Peyer's patch (tissue), 4 donors: ENCODE measurements at regions not wholly inside any gene's neighbourhood (a gene's known extent, or its start where the extent isn't known, plus 50 kb on each side); places are given as distances from the start of the nearest gene placed in this dataset.

Experiments
- DNase-seq, 3 donors: peaks; one replicate each; pipeline ENCODE4 v3.0.0-alpha.2; 2017 to 2019
- H3K27ac ChIP-seq, 4 donors: fragments of 200-600 bp; sonication (generic); one replicate each; pipeline ENCODE4 v1.5.1; 2016 to 2019
- H3K27me3 ChIP-seq, 2 donors: fragments of 200-600 bp; sonication (generic); one replicate each; pipeline ENCODE4 v1.5.1; 2019
- H3K36me3 ChIP-seq, 3 donors: fragments of 200-600 bp; sonication (generic); one replicate each; pipeline ENCODE4 v1.5.1; 2016 to 2019
- H3K4me1 ChIP-seq, 4 donors: fragments of 200-600 bp; sonication (generic); one replicate each; pipeline ENCODE4 v1.5.1; 2016 to 2019
- H3K4me3 ChIP-seq, 4 donors: fragments of 200-600 bp; sonication (generic); 1 replicate in 3 of 4; 2 replicates in 1 of 4; pipeline ENCODE4 v1.5.1; 2016 to 2019; ENCODE audit warnings: mild to moderate bottlenecking in 1 of 4
- H3K9me3 ChIP-seq, 4 donors: fragments of 200-600 bp; sonication (generic); one replicate each; pipeline ENCODE4 v1.5.1; 2016 to 2019; ENCODE audit warnings: mild to moderate bottlenecking in 1 of 4
- POLR2A ChIP-seq, 2 donors: fragments of 450-650 bp; IDR thresholded peaks; one replicate each; pipeline ENCODE4 v1.5.1; 2017; ENCODE audit warnings: antibody characterized with exemption in 2 of 2, mild to moderate bottlenecking in 2 of 2, moderate library complexity in 2 of 2
- TF ChIP-seq, protein P1 (sequence below), 6 experiments: fragments of 450-650 bp in 4 of 6; fragments of 200-600 bp in 2 of 6; sonication (generic) in 1 of 6; IDR thresholded peaks; one replicate each; pipeline ENCODE4 v1.5.1; 2017 to 2019; ENCODE audit warnings: antibody characterized with exemption in 6 of 6, mild to moderate bottlenecking in 3 of 6, moderate library complexity in 1 of 6

DNA sequence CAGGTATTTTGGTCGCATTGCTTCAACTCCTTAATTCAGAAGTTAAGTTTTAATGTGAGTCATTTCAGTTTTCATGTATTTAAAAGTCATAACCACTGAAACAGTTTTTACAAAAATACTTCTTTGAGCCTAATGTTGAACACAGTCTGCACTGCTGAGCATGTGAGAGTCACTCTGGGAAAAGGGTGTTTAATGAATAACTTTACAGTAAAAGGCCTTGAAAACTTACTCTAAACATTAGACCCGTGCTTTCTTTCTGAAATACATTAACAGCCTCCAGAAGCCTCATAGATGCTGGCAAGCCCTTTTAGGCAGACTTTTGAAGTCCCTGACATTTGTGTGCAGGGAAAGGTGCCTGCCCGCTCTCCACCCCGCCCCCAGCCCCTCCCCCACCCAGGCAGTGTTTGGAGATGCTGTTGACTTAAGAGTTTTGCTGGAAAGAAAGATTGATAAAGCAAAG lies 68.9 kb upstream of the NR2F2 start:
- H3K4me1 ChIP-seq: no peaks in the 10 kb centered on the region
- no peaks in the 10 kb centered on the region for H3K27me3 ChIP-seq
- no peak overlapping the region for H3K27ac ChIP-seq
- no peak for TF ChIP-seq POLR2A (IDR thresholded peaks at IDR 0.05)
- TF ChIP-seq, protein P1, sequence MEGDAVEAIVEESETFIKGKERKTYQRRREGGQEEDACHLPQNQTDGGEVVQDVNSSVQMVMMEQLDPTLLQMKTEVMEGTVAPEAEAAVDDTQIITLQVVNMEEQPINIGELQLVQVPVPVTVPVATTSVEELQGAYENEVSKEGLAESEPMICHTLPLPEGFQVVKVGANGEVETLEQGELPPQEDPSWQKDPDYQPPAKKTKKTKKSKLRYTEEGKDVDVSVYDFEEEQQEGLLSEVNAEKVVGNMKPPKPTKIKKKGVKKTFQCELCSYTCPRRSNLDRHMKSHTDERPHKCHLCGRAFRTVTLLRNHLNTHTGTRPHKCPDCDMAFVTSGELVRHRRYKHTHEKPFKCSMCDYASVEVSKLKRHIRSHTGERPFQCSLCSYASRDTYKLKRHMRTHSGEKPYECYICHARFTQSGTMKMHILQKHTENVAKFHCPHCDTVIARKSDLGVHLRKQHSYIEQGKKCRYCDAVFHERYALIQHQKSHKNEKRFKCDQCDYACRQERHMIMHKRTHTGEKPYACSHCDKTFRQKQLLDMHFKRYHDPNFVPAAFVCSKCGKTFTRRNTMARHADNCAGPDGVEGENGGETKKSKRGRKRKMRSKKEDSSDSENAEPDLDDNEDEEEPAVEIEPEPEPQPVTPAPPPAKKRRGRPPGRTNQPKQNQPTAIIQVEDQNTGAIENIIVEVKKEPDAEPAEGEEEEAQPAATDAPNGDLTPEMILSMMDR (IDR thresholded peaks at IDR 0.05): no peak
- H3K36me3 ChIP-seq: no peaks in the 10 kb centered on the region
- H3K4me3 ChIP-seq: no peak overlapping the region
- H3K9me3 ChIP-seq: no peaks in the 10 kb centered on the region
- DNase-seq: no peak

DNA sequence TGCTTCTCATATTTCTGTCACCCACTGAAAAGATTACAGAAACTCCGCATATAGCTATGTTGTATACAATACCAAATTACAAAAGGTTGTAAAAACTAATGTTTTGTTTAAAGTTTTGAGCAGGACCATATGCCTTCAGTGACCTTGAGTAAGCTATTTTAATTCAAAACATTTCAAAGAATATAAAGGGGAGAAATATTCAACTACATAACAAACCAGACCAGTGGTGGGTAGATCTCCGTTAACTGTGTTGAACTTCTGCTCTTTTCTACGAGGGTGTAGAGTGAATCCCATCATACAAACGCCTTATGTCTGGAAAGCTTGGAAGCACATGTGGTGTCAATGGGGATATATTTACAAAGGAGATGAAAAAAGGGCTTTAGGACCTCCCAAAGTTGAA lies 68.4 kb upstream of the NR2F2 start:
- Histone ChIP-seq H3K9me3 (no peaks in the 10 kb centered on the region), H3K36me3 (no peaks in the 10 kb centered on the region), H3K4me1 (no peaks in the 10 kb centered on the region), H3K27me3 (no peaks in the 10 kb centered on the region), H3K4me3 (no peak overlapping the region), H3K27ac (no peak overlapping the region)
- TF ChIP-seq POLR2A (IDR thresholded peaks at IDR 0.05): no peak
- TF ChIP-seq, protein P1 (IDR thresholded peaks at IDR 0.05): no peak
- no peak for DNase-seq

DNA sequence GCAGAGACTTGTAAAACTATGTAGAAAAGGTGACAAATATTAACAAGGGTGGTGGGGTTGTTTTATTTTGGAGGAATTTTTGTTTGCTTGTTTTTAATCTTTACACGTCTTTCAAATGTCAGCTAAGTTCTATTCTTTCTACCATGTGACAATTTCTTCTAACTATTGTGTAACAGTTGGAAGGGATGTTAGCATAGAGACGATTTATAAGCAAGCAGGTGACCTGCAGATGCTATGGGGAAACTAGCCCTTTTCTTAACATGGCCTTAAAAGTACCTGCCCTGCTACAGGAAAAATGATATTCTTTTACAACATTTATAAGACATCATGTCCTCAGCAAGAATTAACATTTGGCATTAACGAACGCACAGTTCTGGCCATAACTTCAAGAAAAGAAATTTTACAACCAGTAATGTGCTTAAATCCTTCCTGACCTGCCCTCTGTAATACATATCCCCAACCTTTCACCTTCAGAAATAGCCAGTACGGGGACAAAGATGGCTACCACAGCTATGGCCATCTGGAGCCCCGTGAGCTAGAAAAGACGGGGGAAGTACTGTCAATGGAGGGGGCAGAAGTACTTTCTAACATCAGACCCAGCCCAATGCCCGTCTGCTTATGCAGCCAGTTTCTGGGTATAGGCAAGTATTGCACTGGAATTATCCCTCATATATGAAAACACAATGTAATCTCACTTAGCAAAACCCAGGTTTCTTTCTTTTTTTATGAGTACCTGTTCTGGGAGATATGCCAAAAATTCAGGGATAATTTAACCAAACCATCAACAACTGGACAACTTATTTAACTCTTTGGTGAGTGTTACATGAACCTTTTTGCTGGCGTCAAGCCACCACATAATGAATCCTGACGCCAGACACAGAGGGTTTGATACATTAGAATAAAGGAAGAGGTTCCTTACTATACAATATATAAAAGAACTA lies 67.7 kb upstream of the NR2F2 start:
- no peak overlapping the region for H3K4me3 ChIP-seq
- H3K4me1 ChIP-seq: no peaks in the 10 kb centered on the region
- no peaks in the 10 kb centered on the region for H3K27me3 ChIP-seq
- no peak overlapping the region for H3K27ac ChIP-seq
- no peaks in the 10 kb centered on the region for H3K9me3 ChIP-seq
- TF ChIP-seq, protein P1 (IDR thresholded peaks at IDR 0.05): no peak
- TF ChIP-seq POLR2A (IDR thresholded peaks at IDR 0.05): no peak
- no peak for DNase-seq
- no peaks in the 10 kb centered on the region for H3K36me3 ChIP-seq

DNA sequence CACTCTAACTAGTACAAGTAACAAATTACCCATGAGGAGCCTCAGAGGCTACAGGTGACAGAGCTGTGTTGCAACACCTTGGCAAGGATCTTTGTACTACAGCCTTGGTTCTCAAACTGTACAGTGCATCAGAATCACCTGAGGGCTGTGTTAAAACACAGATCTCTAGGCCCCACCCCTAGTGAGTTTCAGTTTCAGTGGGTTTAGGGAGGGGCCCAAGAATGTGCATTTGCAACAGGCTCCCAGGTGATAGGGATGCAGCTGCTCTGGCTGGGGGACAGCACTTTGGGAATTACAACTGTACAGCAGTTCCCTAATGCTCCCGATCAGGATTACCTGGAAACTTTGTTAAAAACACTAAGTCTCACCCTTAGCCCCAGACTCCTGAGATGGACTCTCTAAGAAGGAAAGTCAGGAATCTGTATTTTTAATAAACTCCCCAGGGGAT lies 66.1 kb upstream of the NR2F2 start:
- Histone ChIP-seq H3K27ac (peak overlapping the region in 1 of 4 donors; percentile 48), H3K36me3 (no peaks in the 10 kb centered on the region), H3K27me3 (no peaks in the 10 kb centered on the region), H3K4me1 (no peaks in the 10 kb centered on the region), H3K4me3 (no peak overlapping the region), H3K9me3 (no peaks in the 10 kb centered on the region)
- DNase-seq: peak in 1 of 3 donors; percentile 58
- no peak for TF ChIP-seq POLR2A (IDR thresholded peaks at IDR 0.05)
- TF ChIP-seq, protein P1 (IDR thresholded peaks at IDR 0.05): no peak

DNA sequence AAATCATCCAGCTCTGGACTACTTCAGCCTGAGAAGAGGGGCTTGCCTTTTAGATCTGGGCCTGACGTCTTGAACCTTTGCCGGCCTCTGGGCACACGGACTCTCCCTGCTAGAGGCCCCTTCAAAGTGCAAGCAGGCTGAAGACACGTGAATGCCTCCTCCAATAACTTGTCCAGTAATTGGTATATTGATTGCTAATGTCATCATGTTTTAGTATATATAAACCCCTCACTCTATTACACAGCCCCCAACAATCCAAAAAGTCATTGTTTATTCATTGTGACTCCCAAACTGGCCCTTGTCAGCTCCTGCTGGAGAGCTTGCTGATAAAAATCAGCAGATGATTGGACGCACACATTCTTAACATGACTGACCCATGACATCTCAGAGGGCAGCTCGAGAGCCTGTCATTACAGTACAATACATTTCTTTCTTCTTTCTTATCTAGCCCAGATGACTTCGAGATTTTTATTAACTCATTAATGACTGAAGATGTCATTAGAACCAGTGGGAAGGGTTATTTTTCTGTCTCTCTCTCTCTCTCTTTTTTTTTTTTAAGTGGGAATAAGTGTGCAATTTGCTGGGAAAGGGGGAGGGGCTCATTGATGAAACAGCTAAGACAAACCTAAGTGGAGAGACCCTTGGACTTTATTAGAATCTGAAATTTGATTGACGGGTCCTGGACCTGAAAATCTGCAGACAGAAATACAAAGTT lies 65.5 kb upstream of the NR2F2 start:
- no peak for TF ChIP-seq POLR2A (IDR thresholded peaks at IDR 0.05)
- TF ChIP-seq, protein P1 (IDR thresholded peaks at IDR 0.05): no peak
- H3K27ac ChIP-seq: peak overlapping the region in 1 of 4 donors; percentile 48
- DNase-seq: no peak

More for the DNA sequence above, 65.5 kb upstream of the NR2F2 start:
- Histone ChIP-seq H3K4me3 (no peak overlapping the region), H3K27me3 (no peaks in the 10 kb centered on the region), H3K9me3 (no peaks in the 10 kb centered on the region), H3K4me1 (no peaks in the 10 kb centered on the region), H3K36me3 (no peaks in the 10 kb centered on the region)
